ENCODE measurements at regions not wholly inside any gene's neighbourhood (a gene's known extent, or its start where the extent isn't known, plus 50 kb on each side); places are given as distances from the start of the nearest gene placed in this dataset.

GRCh38 chr14:99062772-99063418 is 209.1 kb downstream of the BCL11B start:
- no peaks in the 10 kb centered on the region for H3K36me3 ChIP-seq (ENCODE audit: control insufficient read depth in 2 of 2, extremely low read depth in 1 of 2, insufficient read depth in 1 of 2, low read length in 1 of 2)
- Mint-ChIP-seq H3K36me3 (no peaks in the 10 kb centered on the region), H3K27me3 (no peaks in the 10 kb centered on the region), H3K9me3 (no peaks in the 10 kb centered on the region), H3K27ac (no peak overlapping the region), H3K4me3 (no peak overlapping the region), H3K4me1 (peaks cover 0 to 14% (median 8%) of the 10 kb centered on the region in 3 donors)
- no peaks in the 10 kb centered on the region for H3K27me3 ChIP-seq (replicated peaks in 1 of 2; ENCODE audit: control insufficient read depth in 2 of 2, extremely low read depth in 1 of 2, insufficient read depth in 2 of 2, low read length in 1 of 2)
- ATAC-seq (replicated peaks in 1 of 4) (no peak), DNase-seq (no peak)
- no peak overlapping the region for H3K4me3 ChIP-seq (ENCODE audit: control insufficient read depth in 1 of 2, extremely low read depth in 1 of 2, low read length in 1 of 2)
- H3K27ac ChIP-seq (ENCODE audit: low read length) = no peak overlapping the region
- no peaks in the 10 kb centered on the region for H3K9me3 ChIP-seq
- H3K4me1 ChIP-seq (ENCODE audit: control insufficient read depth in 1 of 2, extremely low read depth in 1 of 2, insufficient read depth in 2 of 2, low read length in 2 of 2) = no peaks in the 10 kb centered on the region
- WGBS (ENCODE audit: insufficient coverage) = 93% methylated on average over 3 of the region's 18 CpGs
- ChIA-PET POLR2A (no interaction called here), CTCF (no interaction called here)

GRCh38 chr14:99063620-99064225 is 208.3 kb downstream of the BCL11B start:
- no peaks in the 10 kb centered on the region for H3K27me3 ChIP-seq (replicated peaks in 1 of 2; ENCODE audit: control insufficient read depth in 2 of 2, extremely low read depth in 1 of 2, insufficient read depth in 2 of 2, low read length in 1 of 2)
- no peaks in the 10 kb centered on the region for H3K36me3 ChIP-seq (ENCODE audit: control insufficient read depth in 2 of 2, extremely low read depth in 1 of 2, insufficient read depth in 1 of 2, low read length in 1 of 2)
- ChIA-PET POLR2A (no interaction called here), CTCF (no interaction called here)
- H3K4me3 ChIP-seq (ENCODE audit: control insufficient read depth in 1 of 2, extremely low read depth in 1 of 2, low read length in 1 of 2) = no peak overlapping the region
- Mint-ChIP-seq H3K27ac (no peak overlapping the region), H3K36me3 (no peaks in the 10 kb centered on the region), H3K9me3 (no peaks in the 10 kb centered on the region), H3K4me3 (no peak overlapping the region), H3K4me1 (peaks cover 0 to 16% (median 8%) of the 10 kb centered on the region in 3 donors), H3K27me3 (no peaks in the 10 kb centered on the region)
- no peak for ATAC-seq (replicated peaks in 1 of 4)
- DNase-seq = no peak
- no peak overlapping the region for H3K27ac ChIP-seq (ENCODE audit: low read length)
- no peaks in the 10 kb centered on the region for H3K9me3 ChIP-seq
- 78% methylated on average over 6 of the region's 10 CpGs for WGBS (ENCODE audit: insufficient coverage)
- H3K4me1 ChIP-seq (ENCODE audit: control insufficient read depth in 1 of 2, extremely low read depth in 1 of 2, insufficient read depth in 2 of 2, low read length in 2 of 2) = no peaks in the 10 kb centered on the region

DNA sequence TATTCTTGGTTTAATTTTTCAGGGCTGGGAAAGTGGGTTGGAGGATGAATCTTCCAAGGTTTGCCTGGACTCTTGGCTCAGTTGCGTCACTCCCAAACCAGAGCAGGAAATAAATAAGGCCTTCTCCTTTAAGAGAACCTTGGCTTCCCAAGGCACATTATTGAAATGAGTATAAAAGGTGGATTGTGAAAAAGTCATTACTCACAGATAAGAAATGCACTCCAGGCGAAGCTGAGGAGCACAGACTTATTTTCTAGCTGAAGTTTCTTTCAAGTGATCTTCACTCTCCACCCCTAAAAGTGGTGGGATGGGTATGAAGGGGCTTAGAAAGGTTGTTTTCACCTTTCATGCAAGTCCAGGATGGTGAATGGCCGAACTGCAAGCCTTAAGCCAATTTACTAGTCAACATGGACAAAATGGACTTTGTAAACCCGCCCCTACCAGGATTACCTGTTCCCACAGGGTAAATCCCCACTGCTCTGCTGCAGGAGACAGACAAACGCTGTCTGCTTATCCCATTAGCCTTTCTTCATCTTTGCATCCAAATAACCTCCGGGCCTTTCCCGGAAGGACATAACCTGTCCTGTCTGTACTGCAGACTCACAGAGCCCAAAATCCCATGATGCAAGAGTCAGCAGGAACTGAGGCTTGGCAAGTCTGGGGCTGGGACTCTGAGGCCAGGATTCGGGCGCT is 207.6 kb downstream of the BCL11B start:
- Mint-ChIP-seq H3K27me3 (no peaks in the 10 kb centered on the region), H3K36me3 (peaks cover 4% of the 10 kb centered on the region), H3K27ac (no peak overlapping the region), H3K9me3 (no peaks in the 10 kb centered on the region), H3K4me3 (no peak overlapping the region), H3K4me1 (peaks cover 0 to 16% (median 8%) of the 10 kb centered on the region in 3 donors)
- ChIA-PET CTCF (no interaction called here), POLR2A (no interaction called here)
- Histone ChIP-seq H3K36me3 (ENCODE audit: control insufficient read depth in 2 of 2, extremely low read depth in 1 of 2, insufficient read depth in 1 of 2, low read length in 1 of 2) (no peaks in the 10 kb centered on the region), H3K27me3 (replicated peaks in 1 of 2; ENCODE audit: control insufficient read depth in 2 of 2, extremely low read depth in 1 of 2, insufficient read depth in 2 of 2, low read length in 1 of 2) (no peaks in the 10 kb centered on the region), H3K27ac (ENCODE audit: low read length) (no peak overlapping the region), H3K9me3 (no peaks in the 10 kb centered on the region), H3K4me3 (ENCODE audit: control insufficient read depth in 1 of 2, extremely low read depth in 1 of 2, low read length in 1 of 2) (no peak overlapping the region), H3K4me1 (ENCODE audit: control insufficient read depth in 1 of 2, extremely low read depth in 1 of 2, insufficient read depth in 2 of 2, low read length in 2 of 2) (no peaks in the 10 kb centered on the region)
- 89% methylated on average over 6 of the region's 9 CpGs for WGBS (ENCODE audit: insufficient coverage)
- ATAC-seq (replicated peaks in 1 of 4) = no peak
- DNase-seq = no peak

DNA sequence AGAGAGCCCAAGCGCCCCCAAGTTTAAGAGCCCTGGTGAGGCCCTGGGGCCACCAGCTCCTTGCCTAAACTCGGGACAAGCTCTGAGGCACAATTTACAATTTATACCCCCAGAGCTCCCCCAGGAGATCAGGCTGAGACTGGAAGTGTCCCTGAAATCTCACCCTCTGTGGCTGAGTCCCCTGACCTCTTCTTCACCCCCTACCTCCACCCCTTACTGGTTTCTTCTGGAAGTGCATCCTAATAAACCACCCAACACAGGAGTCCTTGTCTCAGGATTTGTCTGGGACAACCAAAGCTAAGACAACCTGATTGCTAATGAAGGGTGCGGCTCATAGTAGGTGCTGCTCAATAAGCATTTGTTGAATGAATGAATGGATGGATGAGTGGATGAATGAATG is 206.4 kb downstream of the BCL11B start:
- ChIA-PET POLR2A (no interaction called here), CTCF (no interaction called here)
- Histone ChIP-seq H3K36me3 (ENCODE audit: control insufficient read depth in 2 of 2, extremely low read depth in 1 of 2, insufficient read depth in 1 of 2, low read length in 1 of 2) (no peaks in the 10 kb centered on the region), H3K9me3 (no peaks in the 10 kb centered on the region), H3K4me1 (ENCODE audit: control insufficient read depth in 1 of 2, extremely low read depth in 1 of 2, insufficient read depth in 2 of 2, low read length in 2 of 2) (no peaks in the 10 kb centered on the region), H3K27ac (ENCODE audit: low read length) (no peak overlapping the region), H3K4me3 (ENCODE audit: control insufficient read depth in 1 of 2, extremely low read depth in 1 of 2, low read length in 1 of 2) (no peak overlapping the region), H3K27me3 (replicated peaks in 1 of 2; ENCODE audit: control insufficient read depth in 2 of 2, extremely low read depth in 1 of 2, insufficient read depth in 2 of 2, low read length in 1 of 2) (peaks cover 0 to 1% of the 10 kb centered on the region in 2 experiments)
- Mint-ChIP-seq H3K4me1 (peaks cover 0 to 16% (median 8%) of the 10 kb centered on the region in 3 donors), H3K27ac (no peak overlapping the region), H3K4me3 (no peak overlapping the region), H3K9me3 (peaks cover 0 to under 1% (median 0%) of the 10 kb centered on the region in 3 donors), H3K36me3 (peaks cover 6% of the 10 kb centered on the region), H3K27me3 (no peaks in the 10 kb centered on the region)
- WGBS (ENCODE audit: insufficient coverage) = 89% methylated on average over 3 of the region's 3 CpGs
- no peak for DNase-seq
- ATAC-seq (replicated peaks in 1 of 4) = no peak

DNA sequence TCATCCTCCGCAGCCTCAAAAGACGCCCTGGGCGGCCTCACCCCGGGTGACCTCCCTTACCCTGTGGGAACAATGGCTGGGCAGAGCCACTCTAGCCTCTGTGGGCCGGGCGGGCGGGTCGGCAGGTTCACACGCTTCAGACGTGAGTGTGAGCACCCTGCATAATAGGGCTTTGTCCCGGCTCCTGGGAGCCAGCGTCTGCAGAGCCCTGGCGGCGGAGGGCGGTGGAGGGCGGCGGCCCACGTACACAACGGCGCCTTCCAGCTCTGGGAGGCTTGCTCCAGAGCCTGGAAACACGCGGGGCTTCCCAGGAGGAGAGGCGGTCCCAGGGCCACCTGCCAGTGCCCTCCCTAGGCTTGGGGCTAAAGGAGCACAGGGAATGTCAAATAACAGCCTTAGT is 205.6 kb downstream of the BCL11B start:
- no peak for ATAC-seq (replicated peaks in 1 of 4)
- Histone ChIP-seq H3K4me3 (ENCODE audit: control insufficient read depth in 1 of 2, extremely low read depth in 1 of 2, low read length in 1 of 2) (no peak overlapping the region), H3K36me3 (ENCODE audit: control insufficient read depth in 2 of 2, extremely low read depth in 1 of 2, insufficient read depth in 1 of 2, low read length in 1 of 2) (no peaks in the 10 kb centered on the region), H3K27ac (ENCODE audit: low read length) (no peak overlapping the region), H3K27me3 (replicated peaks in 1 of 2; ENCODE audit: control insufficient read depth in 2 of 2, extremely low read depth in 1 of 2, insufficient read depth in 2 of 2, low read length in 1 of 2) (peaks cover 0 to 4% of the 10 kb centered on the region in 2 experiments), H3K4me1 (ENCODE audit: control insufficient read depth in 1 of 2, extremely low read depth in 1 of 2, insufficient read depth in 2 of 2, low read length in 2 of 2) (no peaks in the 10 kb centered on the region), H3K9me3 (no peaks in the 10 kb centered on the region)
- 95% methylated on average over 23 of the region's 23 CpGs for WGBS (ENCODE audit: insufficient coverage)
- ChIA-PET CTCF (no interaction called here), POLR2A (no interaction called here)
- Mint-ChIP-seq H3K27me3 (no peaks in the 10 kb centered on the region), H3K36me3 (peaks cover 13% of the 10 kb centered on the region), H3K4me3 (no peak overlapping the region), H3K9me3 (peaks cover 0 to 8% (median 0%) of the 10 kb centered on the region in 3 donors), H3K27ac (no peak overlapping the region), H3K4me1 (peaks cover 0 to 16% (median 8%) of the 10 kb centered on the region in 3 donors)
- no peak for DNase-seq

DNA sequence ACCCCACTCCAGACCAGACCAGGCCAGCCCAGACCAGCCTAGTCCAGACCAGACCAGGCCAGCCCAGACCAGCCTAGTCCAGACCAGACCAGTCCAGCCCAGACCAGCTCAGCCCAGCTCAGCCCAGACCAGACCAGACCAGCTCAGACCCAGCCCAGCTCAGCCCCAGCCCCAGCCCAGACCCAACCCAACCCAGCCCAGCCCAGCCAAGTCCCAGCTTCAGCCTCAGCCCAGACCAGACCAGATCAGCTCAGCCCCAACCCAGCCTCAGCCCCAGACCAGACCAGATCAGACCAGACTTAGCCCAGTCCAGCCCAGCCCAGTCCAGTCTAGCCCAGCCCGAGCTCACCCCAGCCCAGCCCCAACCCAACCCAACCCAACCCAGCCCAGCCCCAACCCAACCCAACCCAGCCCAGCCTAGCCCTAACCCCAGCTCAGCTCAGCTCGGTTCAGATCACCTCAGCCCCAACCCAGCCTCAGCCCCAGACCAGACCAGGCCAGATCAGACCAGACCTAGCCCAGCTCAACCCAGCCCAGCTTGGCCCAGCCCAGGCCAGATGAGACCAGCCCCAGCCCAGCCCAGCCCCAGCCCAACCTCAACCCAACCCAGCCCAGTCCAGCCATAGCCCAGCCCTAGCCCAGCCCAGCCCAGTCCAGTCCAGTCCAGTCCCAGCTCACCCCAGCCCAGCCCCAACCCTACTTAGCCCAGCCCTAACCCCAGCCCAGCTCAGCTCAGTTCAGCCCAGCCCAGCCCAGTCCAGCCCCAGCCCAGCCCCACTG is 204.7 kb downstream of the BCL11B start:
- H3K4me3 ChIP-seq (ENCODE audit: control insufficient read depth in 1 of 2, extremely low read depth in 1 of 2, low read length in 1 of 2) = no peak overlapping the region
- POLR2A ChIA-PET = interaction anchor here in 1 of 2 donors (0.7 kb wide), 1 partner anchor 710 kb away, joined by 3 read pairs; no protein-coding TSS in a partner anchor
- no peaks in the 10 kb centered on the region for H3K9me3 ChIP-seq
- no peaks in the 10 kb centered on the region for H3K27me3 Mint-ChIP-seq
- peaks cover 14% of the 10 kb centered on the region for H3K36me3 Mint-ChIP-seq
- H3K4me3 Mint-ChIP-seq = no peak overlapping the region
- H3K4me1 Mint-ChIP-seq = peaks cover 0 to 16% (median 8%) of the 10 kb centered on the region in 3 donors
- H3K27ac Mint-ChIP-seq = no peak overlapping the region
- DNase-seq = no peak
- CTCF ChIA-PET = no interaction called here
- 100% methylated on average over 1 of the region's 2 CpGs for WGBS (ENCODE audit: insufficient coverage)
- H3K36me3 ChIP-seq (ENCODE audit: control insufficient read depth in 2 of 2, extremely low read depth in 1 of 2, insufficient read depth in 1 of 2, low read length in 1 of 2) = no peaks in the 10 kb centered on the region
- no peaks in the 10 kb centered on the region for H3K4me1 ChIP-seq (ENCODE audit: control insufficient read depth in 1 of 2, extremely low read depth in 1 of 2, insufficient read depth in 2 of 2, low read length in 2 of 2)
- H3K9me3 Mint-ChIP-seq = peaks cover 0 to 8% (median 0%) of the 10 kb centered on the region in 3 donors
- peaks cover 0 to 4% of the 10 kb centered on the region in 2 experiments for H3K27me3 ChIP-seq (replicated peaks in 1 of 2; ENCODE audit: control insufficient read depth in 2 of 2, extremely low read depth in 1 of 2, insufficient read depth in 2 of 2, low read length in 1 of 2)
- ATAC-seq (replicated peaks in 1 of 4) = no peak
- no peak overlapping the region for H3K27ac ChIP-seq (ENCODE audit: low read length)
